H9 (cell line): ENCODE measurements at regions not wholly inside any gene's neighbourhood (a gene's known extent, or its start where the extent isn't known, plus 50 kb on each side); places are given as distances from the start of the nearest gene placed in this dataset.

Experiments used
- DNase-seq: peaks from one replicate; pipeline ENCODE4 v3.0.0-alpha.2; 2017
- H2AFZ ChIP-seq: one replicate; pipeline ENCODE4 v1.6.1; 2013; ENCODE audit warnings: mild to moderate bottlenecking, low read length, control low read depth, moderate library complexity
- H2AK5ac ChIP-seq: 2 replicates; pipeline ENCODE4 v1.6.1; 2013; ENCODE audit warnings: low read length, control low read depth, mixed read lengths; ENCODE audit not compliant: insufficient read length
- H2BK120ac ChIP-seq: one replicate; pipeline ENCODE4 v1.6.1; 2013; ENCODE audit warnings: low read depth, mild to moderate bottlenecking, low read length, control low read depth, inconsistent platforms; ENCODE audit not compliant: poor library complexity, severe bottlenecking
- H2BK12ac ChIP-seq: 2 replicates; pipeline ENCODE4 v1.6.1; 2013; ENCODE audit warnings: low read length, control low read depth, mixed read lengths, low read depth; ENCODE audit not compliant: insufficient read length
- H2BK15ac ChIP-seq: 2 replicates; pipeline ENCODE4 v1.6.1; 2013; ENCODE audit warnings: low read depth, low read length, control low read depth
- H2BK20ac ChIP-seq: one replicate; pipeline ENCODE4 v1.6.1; 2013; ENCODE audit warnings: low read depth, mild to moderate bottlenecking, low read length, control low read depth, inconsistent platforms; ENCODE audit not compliant: poor library complexity, severe bottlenecking
- H2BK5ac ChIP-seq: 2 replicates; pipeline ENCODE4 v1.6.1; 2013; ENCODE audit warnings: low read length, control low read depth, mixed read lengths; ENCODE audit not compliant: insufficient read length
- H3K14ac ChIP-seq: 2 replicates; pipeline ENCODE4 v1.6.1; 2013; ENCODE audit warnings: low read length, control low read depth; ENCODE audit not compliant: insufficient read depth
- H3K18ac ChIP-seq: 2 replicates; pipeline ENCODE4 v1.6.1; 2013; ENCODE audit warnings: low read depth, mild to moderate bottlenecking, mixed read lengths, low read length, control low read depth; ENCODE audit not compliant: insufficient read length
- H3K23ac ChIP-seq: 2 replicates; pipeline ENCODE4 v1.6.1; 2013; ENCODE audit warnings: low read length, control low read depth, mixed read lengths, low read depth; ENCODE audit not compliant: insufficient read length
- H3K23me2 ChIP-seq: 2 replicates; pipeline ENCODE4 v1.6.1; 2013; ENCODE audit warnings: low read depth, mild to moderate bottlenecking, mixed read lengths, low read length, control low read depth; ENCODE audit not compliant: insufficient read length, poor library complexity, severe bottlenecking
- H3K27ac ChIP-seq: 2 replicates; pipeline ENCODE4 v1.5.1; 2013; ENCODE audit warnings: low read length, control low read depth, mixed read lengths, low read depth; ENCODE audit not compliant: insufficient read length
- H3K27me3 ChIP-seq: 2 replicates; pipeline ENCODE4 v1.6.1; 2013; ENCODE audit warnings: low read length, control low read depth, inconsistent platforms; ENCODE audit not compliant: insufficient read depth
- H3K4ac ChIP-seq: 2 replicates; pipeline ENCODE4 v1.6.1; 2013; ENCODE audit warnings: low read depth, mild to moderate bottlenecking, control low read depth, inconsistent platforms, low read length, moderate library complexity
- H3K4me1 ChIP-seq: 2 replicates; pipeline ENCODE4 v1.6.1; 2013; ENCODE audit warnings: low read length, control low read depth, inconsistent platforms; ENCODE audit not compliant: insufficient read depth
- H3K4me2 ChIP-seq: 2 replicates; pipeline ENCODE4 v1.6.1; 2013; ENCODE audit warnings: low read length, control low read depth, mixed read lengths; ENCODE audit not compliant: insufficient read length, insufficient read depth
- H3K56ac ChIP-seq: 2 replicates; pipeline ENCODE4 v1.6.1; 2013; ENCODE audit warnings: low read depth, mild to moderate bottlenecking, mixed read lengths, low read length, control low read depth; ENCODE audit not compliant: insufficient read length
- H3K79me1 ChIP-seq: 2 replicates; pipeline ENCODE4 v1.6.1; 2013; ENCODE audit warnings: low read depth, mild to moderate bottlenecking, moderate library complexity, low read length, control low read depth, inconsistent platforms; ENCODE audit not compliant: insufficient read depth, poor library complexity, severe bottlenecking
- H3K79me2 ChIP-seq: 2 replicates; pipeline ENCODE4 v1.6.1; 2013; ENCODE audit warnings: low read length, control low read depth, inconsistent platforms; ENCODE audit not compliant: insufficient read depth
- H3K9ac ChIP-seq: 2 replicates; pipeline ENCODE4 v1.6.1; 2013; ENCODE audit warnings: low read length, control low read depth, mixed read lengths; ENCODE audit not compliant: insufficient read length; ENCODE audit errors: extremely low read depth
- H3K9me3 ChIP-seq: one replicate; pipeline ENCODE4 v1.6.1; 2013; ENCODE audit warnings: low read depth, low read length, inconsistent platforms; ENCODE audit not compliant: control insufficient read depth
- H3T11ph ChIP-seq: one replicate; pipeline ENCODE4 v1.6.1; 2013; ENCODE audit warnings: mild to moderate bottlenecking, low read length, control low read depth, inconsistent platforms
- H4K20me1 ChIP-seq: one replicate; pipeline ENCODE4 v1.6.1; 2013; ENCODE audit not compliant: control insufficient read depth, insufficient read length, insufficient read depth
- H4K5ac ChIP-seq: 2 replicates; pipeline ENCODE4 v1.6.1; 2013; ENCODE audit warnings: low read depth, mild to moderate bottlenecking, mixed read lengths, low read length, control low read depth; ENCODE audit not compliant: insufficient read length
- H4K8ac ChIP-seq: replicated peaks from 2 replicates; pipeline ENCODE4 v1.6.1; 2013; ENCODE audit warnings: low read length, control low read depth, mixed read lengths, low read depth; ENCODE audit not compliant: insufficient read length
- H4K91ac ChIP-seq: 2 replicates; pipeline ENCODE4 v1.6.1; 2013; ENCODE audit warnings: low read depth, mild to moderate bottlenecking, moderate library complexity, mixed read lengths, low read length, control low read depth; ENCODE audit not compliant: insufficient read length
- H3K27ac Mint-ChIP-seq, 3 experiments: 2 replicates in 2 of 3; 3 replicates in 1 of 3; pipeline ENCODE4 v1.8.0; 2020 to 2021; ENCODE audit warnings: mixed read lengths in 3 of 3, mild to moderate bottlenecking in 1 of 3, moderate library complexity in 1 of 3
- H3K27me3 Mint-ChIP-seq: 2 replicates; pipeline ENCODE4 v1.8.0; 2021; ENCODE audit warnings: low read depth, mild to moderate bottlenecking, moderate library complexity, mixed read lengths
- H3K36me3 Mint-ChIP-seq, 3 experiments: 2 replicates in 2 of 3; 3 replicates in 1 of 3; pipeline ENCODE4 v1.8.0; 2020 to 2021; ENCODE audit warnings: low read depth in 3 of 3, mixed read lengths in 3 of 3; ENCODE audit not compliant: insufficient read depth in 1 of 3
- H3K4me1 Mint-ChIP-seq, 2 experiments: 2 replicates each; pipeline ENCODE4 v1.8.0; 2020; ENCODE audit warnings: mixed read lengths in 2 of 2
- H3K4me3 Mint-ChIP-seq, 2 experiments: 2 replicates in 1 of 2; 3 replicates in 1 of 2; pipeline ENCODE4 v1.8.0; 2020 to 2021; ENCODE audit warnings: mild to moderate bottlenecking in 2 of 2, mixed read lengths in 2 of 2, moderate library complexity in 1 of 2
- H3K9me3 Mint-ChIP-seq, 2 experiments: 2 replicates in 1 of 2; 3 replicates in 1 of 2; pipeline ENCODE4 v1.8.0; 2020; ENCODE audit warnings: mild to moderate bottlenecking in 2 of 2, mixed read lengths in 2 of 2, moderate library complexity in 1 of 2
- CTCF ChIP-seq: fragments of 200-600 bp; sonication (generic); conservative IDR thresholded peaks from 3 replicates; pipeline ENCODE4 v1.8.0; 2021; ENCODE audit warnings: antibody characterized with exemption, mild to moderate bottlenecking
- WGBS: extraction: QIAGEN DNeasy Blood & Tissue Kit; methylation state at CpG from one replicate; pipeline ENCODE4 v1.1.7; 2013; ENCODE audit warnings: missing lambda C conversion rate, low lambda C conversion rate, mixed read lengths; ENCODE audit not compliant: insufficient read length; ENCODE audit errors: extremely low coverage; 5-methylcytosine and 5-hydroxymethylcytosine counted together

GRCh38 chr17:77827039-77827438 is 131.5 kb upstream of the TNRC6C start:
- no peak overlapping the region for H2BK12ac ChIP-seq
- no peaks in the 10 kb centered on the region for H3K79me2 ChIP-seq
- WGBS = no CpG with 5 or more reads among the region's 7 CpGs
- no peaks in the 10 kb centered on the region for H3K9me3 ChIP-seq
- no peak overlapping the region for H2AFZ ChIP-seq
- no peak overlapping the region for H3K27ac ChIP-seq
- H2BK5ac ChIP-seq = no peak overlapping the region
- no peak for DNase-seq
- no peak for TF ChIP-seq CTCF
- H4K8ac ChIP-seq = no peak overlapping the region
- H3K4me1 Mint-ChIP-seq = peaks cover 58 to 75% of the 10 kb centered on the region in 2 experiments
- H3K23ac ChIP-seq = no peak overlapping the region
- H3K36me3 Mint-ChIP-seq = no peaks in the 10 kb centered on the region
- no peak overlapping the region for H3K56ac ChIP-seq
- H3K27me3 ChIP-seq = no peaks in the 10 kb centered on the region
- H3K79me1 ChIP-seq = no peaks in the 10 kb centered on the region
- no peak overlapping the region for H3K18ac ChIP-seq
- no peak overlapping the region for H3T11ph ChIP-seq
- no peak overlapping the region for H4K91ac ChIP-seq
- no peaks in the 10 kb centered on the region for H3K23me2 ChIP-seq
- H2BK20ac ChIP-seq = no peak overlapping the region
- peaks cover 8% of the 10 kb centered on the region for H3K27me3 Mint-ChIP-seq
- peaks cover 5% of the 10 kb centered on the region; the same call in 1 of the 2 replicates for H3K4me1 ChIP-seq
- no peak overlapping the region for H4K5ac ChIP-seq
- peaks cover 5 to 12% of the 10 kb centered on the region in 2 experiments; a peak in 2 of 5 replicates for H3K9me3 Mint-ChIP-seq
- H3K4ac ChIP-seq = no peak overlapping the region
- H3K4me3 Mint-ChIP-seq = no peak overlapping the region
- no peak overlapping the region for H3K4me2 ChIP-seq
- no peak overlapping the region for H3K9ac ChIP-seq
- H2AK5ac ChIP-seq = no peak overlapping the region
- H3K14ac ChIP-seq = no peak overlapping the region
- no peak overlapping the region for H2BK15ac ChIP-seq
- no peak overlapping the region for H2BK120ac ChIP-seq
- no peak overlapping the region; a peak in 1 of 7 replicates for H3K27ac Mint-ChIP-seq
- no peaks in the 10 kb centered on the region for H4K20me1 ChIP-seq
